GM12872 (cell line): ENCODE measurements at regions not wholly inside any gene's neighbourhood (a gene's known extent, or its start where the extent isn't known, plus 50 kb on each side); places are given as distances from the start of the nearest gene placed in this dataset.

Source experiments
- TF ChIP-seq, protein P1 (sequence below): IDR thresholded peaks from 3 replicates; pipeline ENCODE4 v1.5.1; 2011; ENCODE audit warnings: low read depth, mild to moderate bottlenecking, low read length, moderate library complexity; ENCODE audit not compliant: insufficient read depth

DNA sequence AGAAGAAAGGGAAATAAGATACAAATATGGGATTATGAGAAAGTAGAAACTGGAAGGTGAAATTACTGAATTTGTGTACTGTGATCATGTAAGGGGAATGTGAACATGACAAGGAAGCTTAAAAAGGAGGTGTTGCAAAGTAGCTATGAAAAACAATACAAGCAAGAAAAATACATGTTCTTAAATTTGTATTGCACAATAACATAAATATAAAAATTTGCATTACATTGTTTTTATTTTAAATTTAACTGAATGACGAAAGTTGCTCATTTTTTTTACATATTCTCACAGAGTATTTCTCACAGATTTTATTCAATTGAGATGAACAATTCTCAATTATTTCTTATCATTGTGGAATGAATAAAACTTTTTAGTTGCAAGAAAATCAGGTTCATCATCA, 874.8 kb downstream of the AMY1C start:
- TF ChIP-seq, protein P1, sequence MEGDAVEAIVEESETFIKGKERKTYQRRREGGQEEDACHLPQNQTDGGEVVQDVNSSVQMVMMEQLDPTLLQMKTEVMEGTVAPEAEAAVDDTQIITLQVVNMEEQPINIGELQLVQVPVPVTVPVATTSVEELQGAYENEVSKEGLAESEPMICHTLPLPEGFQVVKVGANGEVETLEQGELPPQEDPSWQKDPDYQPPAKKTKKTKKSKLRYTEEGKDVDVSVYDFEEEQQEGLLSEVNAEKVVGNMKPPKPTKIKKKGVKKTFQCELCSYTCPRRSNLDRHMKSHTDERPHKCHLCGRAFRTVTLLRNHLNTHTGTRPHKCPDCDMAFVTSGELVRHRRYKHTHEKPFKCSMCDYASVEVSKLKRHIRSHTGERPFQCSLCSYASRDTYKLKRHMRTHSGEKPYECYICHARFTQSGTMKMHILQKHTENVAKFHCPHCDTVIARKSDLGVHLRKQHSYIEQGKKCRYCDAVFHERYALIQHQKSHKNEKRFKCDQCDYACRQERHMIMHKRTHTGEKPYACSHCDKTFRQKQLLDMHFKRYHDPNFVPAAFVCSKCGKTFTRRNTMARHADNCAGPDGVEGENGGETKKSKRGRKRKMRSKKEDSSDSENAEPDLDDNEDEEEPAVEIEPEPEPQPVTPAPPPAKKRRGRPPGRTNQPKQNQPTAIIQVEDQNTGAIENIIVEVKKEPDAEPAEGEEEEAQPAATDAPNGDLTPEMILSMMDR: no peak

DNA sequence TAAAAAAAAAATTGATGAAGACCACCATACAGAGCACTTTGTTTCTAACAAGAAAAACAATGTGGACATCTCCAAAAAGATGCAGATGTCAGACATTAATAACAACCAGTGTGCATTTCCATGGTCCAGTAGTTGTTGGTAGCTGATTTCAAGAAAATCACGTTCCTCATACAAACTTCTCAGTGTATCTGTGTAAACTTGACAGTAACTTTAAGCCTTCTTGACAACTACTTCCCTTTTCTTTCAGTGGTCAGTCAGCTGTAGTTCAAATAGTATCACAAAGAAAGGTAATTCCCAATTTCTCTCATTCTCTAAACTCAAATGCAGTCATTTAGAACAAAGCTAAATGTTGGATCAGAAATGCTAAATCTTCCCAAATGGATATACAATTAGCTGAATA, 879.9 kb downstream of the AMY1C start:
- TF ChIP-seq, protein P1: no peak

DNA sequence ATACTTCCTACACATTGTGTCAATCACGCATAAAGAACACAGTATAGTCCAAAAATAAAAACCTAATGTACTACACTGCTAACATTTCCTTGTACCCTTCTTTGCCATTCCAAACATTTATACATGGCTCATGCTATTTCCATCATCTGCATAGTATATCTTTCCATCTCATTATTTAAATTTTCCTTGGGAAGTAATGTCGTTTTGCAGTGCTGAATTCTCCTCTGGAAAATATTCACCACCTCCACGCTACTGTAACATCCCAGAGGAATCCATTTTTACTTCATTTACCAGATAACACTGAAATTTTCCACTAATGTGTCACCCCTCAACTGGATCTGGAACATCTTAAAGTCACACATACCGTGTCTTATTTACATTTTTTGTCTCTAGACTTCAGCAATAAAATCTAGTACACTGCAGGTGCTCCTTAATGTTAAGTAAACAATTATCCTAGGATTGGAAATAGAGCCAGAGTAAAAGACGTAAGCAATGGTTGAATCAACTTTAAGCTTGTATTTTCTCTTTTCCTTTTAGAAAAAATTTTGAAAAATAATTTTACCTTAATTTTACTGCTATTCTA, 881.0 kb downstream of the AMY1C start:
- TF ChIP-seq, protein P1: no peak

DNA sequence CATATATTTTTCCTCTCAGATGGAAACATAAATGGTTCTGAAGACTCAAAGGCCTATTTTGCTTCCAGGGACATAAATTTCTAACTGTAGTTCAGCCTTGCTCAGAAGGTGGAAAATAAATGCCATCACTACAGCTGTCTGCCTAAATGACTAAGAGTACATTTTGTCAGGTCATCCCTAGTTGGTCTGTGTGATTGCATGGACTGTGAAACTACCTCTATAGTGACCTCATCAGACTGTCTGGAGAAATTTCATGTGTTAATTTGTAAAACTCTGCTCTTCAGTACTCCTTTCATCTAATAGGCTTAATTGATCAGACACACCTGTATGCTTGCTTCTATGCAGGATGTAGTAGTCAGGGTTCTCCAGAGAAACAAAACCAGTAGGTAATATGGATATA, 886.9 kb downstream of the AMY1C start:
- TF ChIP-seq, protein P1: no peak

DNA sequence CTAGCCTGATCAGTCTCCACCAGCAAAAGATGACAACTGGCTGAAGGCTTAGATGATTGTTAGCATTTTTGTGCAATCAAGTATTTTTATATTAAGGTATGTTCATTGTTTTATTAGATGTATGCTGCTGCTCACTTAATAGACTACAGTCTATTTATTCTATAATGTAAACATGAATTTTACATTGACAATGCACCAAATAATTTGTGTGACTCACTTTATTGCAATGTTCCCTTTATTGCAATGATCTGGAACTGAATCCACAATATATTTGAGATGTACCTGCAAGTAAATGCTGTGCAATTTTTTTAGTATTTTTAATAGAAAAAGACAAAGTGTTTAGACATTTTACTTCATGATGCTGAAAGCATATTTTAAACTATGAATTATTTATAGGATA, 896.5 kb downstream of the AMY1C start:
- TF ChIP-seq, protein P1: no peak

DNA sequence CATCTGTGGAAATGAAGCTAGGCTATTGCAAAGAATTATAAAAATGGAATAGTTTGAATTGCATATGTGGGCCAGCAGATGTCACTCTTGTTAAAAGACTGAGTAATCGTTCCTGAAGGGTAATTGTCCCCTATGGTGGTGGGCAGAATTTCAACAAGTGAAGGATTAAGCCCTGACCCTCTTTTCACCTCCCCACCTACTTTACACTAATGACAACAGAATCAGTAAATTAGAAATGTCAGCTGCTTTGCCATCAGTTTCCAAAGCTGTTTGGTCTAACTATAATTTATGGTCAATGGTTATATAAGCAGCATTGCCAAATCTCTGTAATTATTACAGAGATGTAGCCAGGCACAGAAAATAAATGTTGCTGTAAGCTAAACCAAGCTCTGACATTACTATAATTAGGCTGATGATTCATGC, 898.6 kb downstream of the AMY1C start:
- TF ChIP-seq, protein P1: peak; percentile 58

DNA sequence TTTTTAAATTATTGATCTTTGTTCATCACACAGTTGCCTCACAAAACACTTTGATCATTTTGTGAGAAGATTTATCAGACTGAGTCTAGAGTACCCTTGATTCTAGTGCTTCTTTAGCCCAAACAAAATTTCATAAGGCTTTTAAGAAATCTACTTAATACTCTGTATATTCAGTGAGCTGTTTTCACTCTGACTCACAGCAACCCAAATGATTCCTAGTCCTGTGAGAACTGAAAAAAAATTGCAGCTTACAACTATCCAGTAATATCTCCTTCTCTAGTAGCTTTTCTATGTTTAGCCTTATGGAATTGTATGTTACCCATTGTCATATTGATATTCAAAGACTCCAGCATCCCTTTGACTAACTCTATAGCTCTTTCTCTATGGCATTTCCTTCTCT, 915.6 kb downstream of the AMY1C start:
- TF ChIP-seq, protein P1: no peak
